HK-2 (cell line): ENCODE measurements at regions not wholly inside any gene's neighbourhood (a gene's known extent, or its start where the extent isn't known, plus 50 kb on each side); places are given as distances from the start of the nearest gene placed in this dataset.
A peak's percentile ranks its signal among the peaks of the same experiment; 100 is the strongest.
"Not testable (repeated sequence)": the region's sequence is repeated elsewhere in the genome, so short reads cannot be mapped to it uniquely, and the experiment has no call there.

Experiments used
- DNase-seq: peaks from one replicate; pipeline ENCODE4 v3.0.0-alpha.2; 2018; ENCODE audit not compliant: unreplicated experiment

GRCh38 chr1:148357037-148357436, 126.1 kb downstream of the PPIAL4G start:
- DNase-seq: no peak

DNA sequence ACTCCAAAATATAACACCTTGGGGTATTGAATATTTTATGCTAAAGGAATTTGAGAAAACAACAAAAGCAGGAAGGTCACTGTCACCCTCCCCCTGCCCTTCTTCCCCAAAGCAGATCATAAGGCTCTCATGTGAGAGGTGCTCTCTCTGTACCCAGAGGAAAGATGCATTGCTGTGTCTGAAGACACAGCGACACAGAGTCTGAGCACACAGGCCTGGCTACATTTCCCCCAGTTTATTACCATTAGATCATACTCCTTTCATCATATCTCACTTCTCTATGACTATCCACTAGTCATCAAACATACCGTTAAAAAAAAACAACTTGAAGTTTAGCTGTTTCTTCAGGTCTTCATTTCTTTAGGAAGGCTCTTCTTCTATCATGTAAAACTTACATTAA, 127.1 kb downstream of the PPIAL4G start:
- no peak for DNase-seq

DNA sequence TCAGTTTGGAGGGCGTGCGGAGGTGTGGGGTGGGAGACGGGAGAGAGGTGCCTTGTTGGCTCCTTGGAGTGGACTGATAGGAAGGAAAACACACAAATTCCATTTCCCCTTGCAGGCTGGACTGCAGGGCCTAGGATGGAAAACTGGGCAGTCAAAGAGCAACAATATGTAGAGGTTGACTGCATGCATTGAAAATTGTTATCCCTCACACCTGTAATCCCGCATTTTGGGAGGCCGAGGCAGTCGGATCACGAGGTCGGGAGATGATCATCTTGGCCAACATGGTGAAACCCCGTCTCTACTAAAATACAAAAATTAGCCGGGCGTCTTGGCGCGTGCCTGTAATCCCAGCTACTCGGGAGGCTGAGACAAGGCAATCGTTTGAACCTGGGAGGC, 128.2 kb downstream of the PPIAL4G start:
- DNase-seq: no peak

DNA sequence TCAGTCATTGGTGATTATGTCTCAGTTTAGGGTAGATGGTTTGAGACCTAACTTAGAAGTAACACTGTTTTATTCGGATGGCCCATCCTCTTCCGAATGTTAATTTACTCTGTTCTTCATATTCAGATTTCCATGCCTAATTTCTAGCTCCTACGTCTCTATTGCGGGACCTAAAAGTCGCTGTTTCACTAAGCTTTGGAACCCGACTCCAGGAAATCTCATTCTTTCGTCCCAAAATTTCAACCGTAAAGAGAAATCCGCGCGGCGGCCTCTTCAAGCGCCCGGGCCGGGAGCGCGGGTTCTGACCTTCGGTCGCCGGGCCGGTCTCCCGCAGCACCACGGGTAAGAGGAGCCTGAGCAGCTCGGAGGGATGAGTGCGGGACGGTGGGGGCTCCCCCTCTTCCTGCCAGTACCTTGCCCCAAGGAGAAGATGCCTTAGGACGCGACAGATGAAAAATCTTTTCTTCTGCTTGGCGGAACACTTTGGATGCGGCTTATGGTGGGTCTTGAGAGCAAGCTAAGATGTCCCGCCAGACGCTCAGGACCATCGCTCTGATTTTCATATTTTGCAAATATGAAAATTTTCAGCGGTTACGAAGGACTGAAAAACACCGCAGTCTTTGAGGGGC, 128.7 kb downstream of the PPIAL4G start:
- DNase-seq: no peak

DNA sequence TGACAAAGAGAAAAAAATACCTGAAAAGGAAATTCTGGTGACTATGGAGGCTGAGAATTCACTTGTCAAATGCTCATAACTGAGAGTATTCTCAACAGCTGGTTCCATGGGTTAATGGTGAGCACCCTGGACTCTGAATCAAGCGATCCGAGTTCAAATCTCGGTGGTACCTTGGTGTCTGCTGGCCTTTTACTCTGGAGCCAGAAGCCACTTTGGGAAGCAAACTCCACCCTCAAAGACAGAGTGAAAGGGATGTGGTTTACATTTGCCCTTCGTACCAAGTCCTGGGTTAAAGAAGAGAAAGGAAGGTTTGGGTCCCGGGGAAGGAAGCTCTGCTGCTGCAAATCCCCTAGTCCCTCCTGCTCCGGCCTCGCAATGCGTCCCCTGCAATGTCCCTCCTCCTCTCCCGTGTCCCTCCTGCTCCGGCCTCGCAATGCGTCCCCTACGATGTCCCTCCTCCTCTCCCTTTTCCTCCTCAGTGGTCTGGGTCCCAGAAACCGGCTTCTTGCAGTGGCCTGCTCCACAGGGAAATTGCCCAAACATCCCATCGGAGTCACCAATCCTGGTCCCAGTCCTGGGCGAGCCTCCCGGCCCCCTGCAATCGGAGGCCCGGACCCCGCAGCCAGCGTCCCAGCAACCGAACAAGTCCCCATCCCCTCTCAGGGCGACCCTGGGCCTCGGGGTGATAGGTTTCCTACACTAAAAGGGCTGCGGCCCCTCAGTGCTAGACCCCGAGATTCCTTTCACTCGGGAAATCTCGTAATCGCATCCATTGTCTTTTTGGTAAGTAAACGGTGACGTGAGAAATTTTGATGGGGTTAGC, 129.4 kb downstream of the PPIAL4G start:
- DNase-seq: no peak

GRCh38 chr1:148352470-148353053, 130.5 kb downstream of the PPIAL4G start:
- no peak for DNase-seq

DNA sequence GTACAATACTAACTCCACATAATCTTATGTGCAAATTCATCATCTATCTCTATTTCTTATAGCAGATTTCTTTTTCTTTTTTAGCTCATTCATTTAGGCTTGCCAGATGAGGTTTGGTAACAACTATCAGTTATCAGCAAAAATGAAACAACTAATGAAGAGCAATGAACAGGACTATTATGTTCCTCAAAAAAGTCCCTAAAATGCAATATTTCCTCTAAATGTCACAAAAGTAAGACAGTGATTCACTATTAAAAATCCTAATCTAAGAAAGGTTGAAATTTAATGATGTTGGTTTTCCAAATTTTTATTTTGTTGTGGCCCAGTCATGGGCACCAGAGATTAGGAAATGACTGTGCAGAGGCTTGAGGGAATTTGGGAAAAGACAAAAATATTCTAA, 135.3 kb downstream of the PPIAL4G start:
- DNase-seq: no peak

DNA sequence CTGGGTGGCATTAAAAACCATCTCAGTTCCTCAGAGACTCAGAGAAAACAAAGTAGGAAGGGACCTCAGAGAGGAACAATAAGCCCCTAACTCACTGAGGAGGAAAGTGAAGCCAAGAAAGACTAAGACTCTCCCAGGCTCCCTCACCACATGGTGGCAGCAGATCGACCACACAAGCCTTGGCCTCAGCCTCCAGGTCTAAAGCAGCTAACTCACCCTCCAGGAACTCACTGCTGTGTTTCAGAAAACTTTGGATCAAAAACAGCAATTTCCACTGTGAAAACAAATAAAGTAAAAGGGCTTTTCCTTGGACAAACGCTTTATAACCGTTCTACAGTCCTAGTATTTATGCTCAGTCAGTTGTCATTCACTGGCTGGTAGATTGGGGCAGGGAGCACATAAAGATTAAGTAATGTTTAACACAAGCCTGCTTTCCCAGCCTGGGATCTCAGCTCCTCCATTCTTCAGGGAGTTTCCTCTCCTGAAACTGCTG, 137.4 kb downstream of the PPIAL4G start:
- DNase-seq: not testable (repeated sequence)

- not testable (repeated sequence) for DNase-seq
These were observed 138.5 kb downstream of the PPIAL4G start for GRCh38 chr1:148344651-148345050.

GRCh38 chr1:148341729-148342128, 141.4 kb downstream of the PPIAL4G start:
- not testable (repeated sequence) for DNase-seq

DNA sequence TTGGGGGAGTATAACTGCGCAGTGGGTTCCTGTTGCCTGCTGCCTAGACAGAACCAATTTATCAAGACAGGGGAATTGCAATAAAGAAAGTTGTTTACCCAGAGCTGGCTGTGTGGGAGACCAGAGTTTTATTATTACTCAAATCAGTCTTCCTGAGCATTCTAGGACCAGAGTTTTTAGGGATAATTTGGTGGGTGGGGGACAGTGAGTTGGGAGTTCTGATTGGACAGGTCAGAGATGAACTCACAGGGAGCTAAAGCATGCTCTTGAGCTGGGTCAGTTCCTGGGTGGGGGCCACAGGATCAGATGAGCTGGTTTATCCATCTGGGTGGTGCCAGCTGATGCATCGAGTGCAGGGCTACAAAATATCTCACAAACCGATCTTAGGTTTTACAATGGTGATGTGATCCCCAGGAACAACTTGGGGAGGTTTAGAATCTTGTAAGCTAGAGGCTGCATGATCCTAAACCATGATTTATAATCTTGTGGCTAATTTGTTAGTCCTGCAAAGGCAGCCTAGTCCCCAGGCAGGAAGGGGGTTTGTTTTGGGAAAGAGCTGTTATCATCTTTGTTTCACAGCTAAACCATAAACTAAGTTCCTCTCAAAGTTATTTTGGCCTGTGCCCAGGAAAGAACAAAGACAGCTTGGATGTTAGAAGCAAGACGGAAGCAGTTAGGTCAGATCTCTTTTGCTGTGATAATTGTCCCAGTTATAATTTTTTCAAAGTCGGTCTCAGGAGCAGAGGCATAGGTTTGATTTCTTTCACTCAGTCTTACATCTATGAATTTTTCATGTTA, 146.8 kb downstream of the PPIAL4G start:
- not testable (repeated sequence) for DNase-seq

DNA sequence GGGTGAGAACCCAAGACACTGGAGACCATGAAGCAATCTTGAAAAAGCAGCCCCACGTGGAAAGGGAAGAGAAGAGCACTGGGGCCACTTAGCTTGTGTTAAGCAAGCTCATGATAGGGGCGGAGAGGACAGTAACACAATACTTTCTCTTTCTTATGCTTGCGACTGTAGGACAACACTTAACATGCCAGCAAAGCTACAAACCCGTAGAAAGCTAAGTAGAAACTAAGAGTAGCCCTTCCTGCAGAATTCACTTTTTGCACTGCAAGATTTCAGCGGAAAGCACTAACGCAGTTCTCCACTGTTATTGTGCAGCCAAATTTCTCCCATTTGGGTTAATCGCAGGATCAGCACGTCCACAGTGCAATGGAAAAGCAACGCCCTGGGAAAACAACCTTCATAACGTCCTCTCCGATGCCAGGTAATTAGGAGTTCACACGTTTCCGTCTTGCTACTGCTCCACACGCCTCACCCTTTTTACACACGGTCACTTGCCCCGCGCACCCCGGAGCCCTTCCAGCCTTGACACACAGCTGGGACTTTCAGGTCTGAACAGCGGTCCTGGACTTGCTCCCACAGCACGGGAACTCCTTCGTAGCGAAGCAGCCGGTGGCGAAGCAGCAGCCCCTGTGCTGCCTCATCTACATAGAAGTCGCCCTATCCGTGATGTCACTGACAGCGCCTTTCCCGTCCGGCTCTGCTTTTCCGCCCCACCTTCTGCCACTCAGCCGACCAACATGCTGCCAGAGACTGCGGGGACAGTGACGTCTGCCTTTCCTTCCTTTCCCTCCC, 148.6 kb downstream of the PPIAL4G start:
- peak; percentile 82 for DNase-seq

DNA sequence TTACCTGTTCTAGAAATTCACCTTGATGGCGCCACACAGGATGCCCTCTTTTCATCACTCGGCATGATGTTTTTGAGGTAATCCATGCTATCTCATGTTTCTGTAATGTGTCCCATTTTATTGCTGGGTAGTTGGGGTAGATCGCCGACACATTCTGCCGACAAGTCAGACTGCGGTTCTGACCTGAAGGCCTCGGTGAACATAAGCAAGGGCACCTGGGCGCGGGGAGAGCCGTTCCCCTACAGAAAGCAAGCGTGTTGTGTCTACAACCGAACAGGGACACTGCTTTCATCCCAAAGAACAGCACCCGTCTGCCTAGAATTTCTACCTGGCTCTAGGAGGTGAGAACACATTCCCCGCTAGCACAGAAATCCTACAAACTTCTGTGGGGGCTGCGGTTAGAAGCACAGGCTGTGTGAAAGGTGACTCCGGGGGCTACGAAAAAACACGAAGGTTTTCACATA, 149.2 kb downstream of the PPIAL4G start:
- DNase-seq: no peak

GRCh38 chr1:148328884-148329283, 154.2 kb downstream of the PPIAL4G start:
- DNase-seq: no peak

DNA sequence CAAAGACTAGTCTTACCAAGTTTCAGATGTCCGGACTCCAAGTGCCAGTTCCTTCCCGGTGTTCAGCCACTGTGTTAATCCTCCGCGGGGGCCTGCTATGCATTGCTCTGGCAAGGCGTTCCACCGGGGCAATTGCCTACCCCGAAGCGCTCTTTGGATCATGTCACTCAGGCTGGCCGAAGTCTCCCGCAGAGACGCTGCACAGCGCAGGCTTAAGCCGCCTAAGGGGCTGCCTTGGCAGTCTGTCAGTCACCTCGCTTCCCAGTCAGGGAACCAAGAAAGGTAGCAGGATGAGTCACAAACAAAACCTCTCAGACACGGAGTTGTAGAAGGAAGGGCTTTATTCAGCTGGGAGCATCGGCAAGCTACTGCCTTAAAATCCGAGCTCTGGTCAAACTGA, 158.1 kb downstream of the PPIAL4G start:
- not testable (repeated sequence) for DNase-seq

GRCh38 chr1:148324465-148324864, 158.6 kb downstream of the PPIAL4G start:
- not testable (repeated sequence) for DNase-seq

GRCh38 chr1:148320079-148320478, 163.0 kb downstream of the PPIAL4G start:
- DNase-seq: not testable (repeated sequence)

DNA sequence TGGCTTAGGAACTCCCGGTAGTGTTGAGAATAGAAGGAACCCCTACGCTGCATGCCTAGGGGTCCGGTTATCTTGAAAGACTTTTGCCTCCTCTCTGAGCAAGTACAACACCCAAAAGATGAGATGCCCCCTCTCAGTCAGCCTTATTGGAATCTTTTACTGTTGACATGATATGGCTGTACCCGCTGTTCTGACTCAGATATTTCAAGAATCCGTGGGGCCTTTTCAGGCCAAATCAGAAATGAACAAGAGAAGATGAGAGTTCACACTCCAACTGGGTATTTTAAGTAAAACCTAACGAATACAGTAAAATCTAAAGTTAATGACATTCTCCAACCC, 164.2 kb downstream of the PPIAL4G start:
- no peak for DNase-seq

- DNase-seq: no peak
These were observed 164.8 kb downstream of the PPIAL4G start for GRCh38 chr1:148318123-148318903.

GRCh38 chr1:148317288-148317985, 165.4 kb upstream of the NBPF11 start:
- no peak for DNase-seq
